A549 (cell line): ENCODE measurements at regions not wholly inside any gene's neighbourhood (a gene's known extent, or its start where the extent isn't known, plus 50 kb on each side); places are given as distances from the start of the nearest gene placed in this dataset.

Experiments
- ATAC-seq, 2 experiments: fragments of 200-7000 bp in 1 of 2; fragments of >200 bp in 1 of 2; cut with Nextera tagmentation in 1 of 2; cut with Tn5 transposase in 1 of 2; 3 replicates each; pipeline versions ENCODE4 v1.8.0 to v1.9.1; 2018 to 2020; ENCODE audit warnings: mild to moderate bottlenecking in 1 of 2, moderate library complexity in 1 of 2
- CTCF ChIA-PET: fragments of 300-600 bp; sonication (Branson Sonifier 250); formaldehyde crosslinking; extraction: SDS; loops from one replicate; lab custom pipeline; 2021; ENCODE audit warnings: antibody characterized with exemption, inconsistent platforms; lab: Yijun Ruan, JAX
- POLR2A ChIA-PET: fragments of 350-600 bp; formaldehyde crosslinking; extraction: SDS; loops from one replicate; lab custom pipeline; 2021; ENCODE audit warnings: antibody characterized with exemption, inconsistent platforms; lab: Yijun Ruan, JAX
- DNase-seq, 2 experiments: peaks; one replicate each; pipeline versions ENCODE4 v3.0.0 to v3.0.0-alpha.2; 2011 to 2016; ENCODE audit warnings: low read depth in 1 of 2, low spot score in 1 of 2
- FAIRE-seq: peaks from 2 replicates; lab custom pipeline; 2011; peaks lifted over from hg19 to GRCh38; lab: Jason Lieb, UNC
- H3K27ac ChIP-seq, 2 experiments: fragments of >200 bp; sonication (Bioruptor Twin); formaldehyde crosslinking; 3 replicates each; pipeline ENCODE4 v1.5.1; 2016 to 2017
- H3K4me1 ChIP-seq: fragments of >200 bp; sonication (Bioruptor Twin); formaldehyde crosslinking; 3 replicates; pipeline ENCODE4 v1.6.1; 2016
- H3K4me2 ChIP-seq: fragments of >200 bp; sonication (Bioruptor Twin); formaldehyde crosslinking; 3 replicates; pipeline ENCODE4 v1.6.1; 2016
- H3K4me3 ChIP-seq: fragments of >200 bp; sonication (Bioruptor Twin); formaldehyde crosslinking; 3 replicates; pipeline ENCODE4 v1.5.1; 2016
- H3K9me3 ChIP-seq: fragments of >200 bp; sonication (Bioruptor Twin); formaldehyde crosslinking; 3 replicates; pipeline ENCODE4 v1.6.1; 2016
- BHLHE40 ChIP-seq: IDR thresholded peaks from 2 replicates; pipeline ENCODE4 v1.6.1; 2012; ENCODE audit warnings: low read depth, low read length, inconsistent platforms
- CEBPB ChIP-seq, 2 experiments: fragments of >200 bp in 1 of 2; sonication (Bioruptor Twin) in 1 of 2; formaldehyde crosslinking in 1 of 2; IDR thresholded peaks; 2 replicates each; pipeline ENCODE4 v1.6.1; 2012 to 2016
- EHF ChIP-seq: fragments of 250-450 bp; sonication (Bioruptor Pico); IDR thresholded peaks from 2 replicates; pipeline ENCODE4 v1.5.0; 2020; ENCODE audit warnings: mild to moderate bottlenecking
- EHMT2 ChIP-seq: fragments of 200-600 bp; sonication (generic); IDR thresholded peaks from 2 replicates; pipeline ENCODE4 v1.6.1; 2016; ENCODE audit warnings: antibody characterized with exemption, low read depth, mild to moderate bottlenecking, moderate library complexity
- FOSL2 ChIP-seq, 2 experiments: fragments of 450-650 bp in 1 of 2; fragments of >200 bp in 1 of 2; sonication (Bioruptor Twin) in 1 of 2; formaldehyde crosslinking; IDR thresholded peaks; 2 replicates each; pipeline versions ENCODE4 v1.5.0 to v1.6.1; 2016 to 2020; ENCODE audit warnings: mild to moderate bottlenecking in 1 of 2, moderate library complexity in 1 of 2
- GATA3 ChIP-seq: IDR thresholded peaks from 2 replicates; pipeline ENCODE4 v1.6.1; 2012; ENCODE audit warnings: borderline replicate concordance
- HOXB5 ChIP-seq: fragments of 250-450 bp; sonication (Bioruptor Pico); IDR thresholded peaks from 2 replicates; pipeline ENCODE4 v1.5.0; 2020; ENCODE audit warnings: mild to moderate bottlenecking, moderate library complexity
- JUN ChIP-seq, 2 experiments: fragments of >200 bp; sonication (Bioruptor Twin); formaldehyde crosslinking; IDR thresholded peaks; 2 replicates in 1 of 2; 3 replicates in 1 of 2; pipeline ENCODE4 v1.6.1; 2016 to 2017
- JUNB ChIP-seq: fragments of >200 bp; sonication (Bioruptor Twin); formaldehyde crosslinking; IDR thresholded peaks from 2 replicates; pipeline ENCODE4 v1.6.1; 2016
- KDM1A ChIP-seq: fragments of 200-600 bp; sonication (generic); IDR thresholded peaks from 2 replicates; pipeline ENCODE4 v1.6.1; 2016; ENCODE audit warnings: low read depth, mild to moderate bottlenecking
- NPAS2 ChIP-seq: fragments of 250-450 bp; sonication (Bioruptor Pico); IDR thresholded peaks from 2 replicates; pipeline ENCODE4 v1.8.0; 2022; ENCODE audit warnings: mild to moderate bottlenecking, moderate library complexity, borderline replicate concordance
- PHF8 ChIP-seq: fragments of 200-600 bp; sonication (generic); IDR thresholded peaks from 2 replicates; pipeline ENCODE4 v1.6.1; 2016; ENCODE audit warnings: low read depth, mild to moderate bottlenecking, antibody characterized with exemption, moderate library complexity, borderline replicate concordance
- POLR2A ChIP-seq: IDR thresholded peaks from 2 replicates; pipeline ENCODE4 v1.6.1; 2012; ENCODE audit warnings: mild to moderate bottlenecking, low read length
- RAD21 ChIP-seq, 2 experiments: fragments of >200 bp in 1 of 2; sonication (Bioruptor Twin) in 1 of 2; formaldehyde crosslinking in 1 of 2; IDR thresholded peaks in 1 of 2; conservative IDR thresholded peaks in 1 of 2; 2 replicates in 1 of 2; 3 replicates in 1 of 2; pipeline ENCODE4 v1.6.1; 2012 to 2018; ENCODE audit warnings: inconsistent platforms in 1 of 2
- RCOR1 ChIP-seq: fragments of 150-350 bp; IDR thresholded peaks from 2 replicates; pipeline ENCODE4 v1.6.1; 2014; ENCODE audit warnings: antibody characterized with exemption, low read length, low read depth
- REST ChIP-seq: fragments of 200-600 bp; sonication (generic); IDR thresholded peaks from 2 replicates; pipeline ENCODE4 v1.6.1; 2016; ENCODE audit warnings: antibody characterized with exemption, mild to moderate bottlenecking, moderate library complexity
- RNF2 ChIP-seq: fragments of 200-600 bp; sonication (generic); IDR thresholded peaks from 2 replicates; pipeline ENCODE4 v1.6.1; 2016; ENCODE audit warnings: low read depth, mild to moderate bottlenecking, antibody characterized with exemption, moderate library complexity, borderline replicate concordance
- SMC3 ChIP-seq: fragments of >200 bp; sonication (Bioruptor Twin); formaldehyde crosslinking; IDR thresholded peaks from 3 replicates; pipeline ENCODE4 v1.6.1; 2018; ENCODE audit warnings: inconsistent platforms
- ZC3H11A ChIP-seq: fragments of 450-650 bp; IDR thresholded peaks from 2 replicates; pipeline ENCODE4 v1.6.1; 2014; ENCODE audit warnings: antibody characterized with exemption, mild to moderate bottlenecking
- ZFP36 ChIP-seq: fragments of 450-650 bp; IDR thresholded peaks from 2 replicates; pipeline ENCODE4 v1.6.1; 2014; ENCODE audit warnings: borderline replicate concordance; ENCODE audit not compliant: partially characterized antibody
- ZSCAN20 ChIP-seq: fragments of 250-450 bp; sonication (Bioruptor Pico); IDR thresholded peaks from 2 replicates; pipeline ENCODE4 v1.8.0; 2022; ENCODE audit warnings: mild to moderate bottlenecking, moderate library complexity
- WGBS: methylation state at CpG from one replicate; pipeline ENCODE4 v1.1.6; 2017; ENCODE audit errors: missing lambda C conversion rate; 5-methylcytosine and 5-hydroxymethylcytosine counted together
- TF ChIP-seq, protein P1 (sequence below): fragments of 250-450 bp; sonication (Bioruptor Pico); IDR thresholded peaks from 2 replicates; pipeline ENCODE4 v1.5.0; 2020; ENCODE audit warnings: low read depth, mild to moderate bottlenecking, moderate library complexity
- TF ChIP-seq, protein P2 (sequence below): fragments of 250-450 bp; sonication (Bioruptor Pico); IDR thresholded peaks from 2 replicates; pipeline ENCODE4 v1.5.0; 2021; ENCODE audit warnings: mild to moderate bottlenecking, moderate library complexity, borderline replicate concordance

GRCh38 chr13:74004109-74004508 is 130.1 kb downstream of the KLF12 start:
- Histone ChIP-seq H3K4me2 (no peak overlapping the region), H3K4me1 (no peaks in the 10 kb centered on the region), H3K27ac (no peak overlapping the region), H3K4me3 (no peak overlapping the region), H3K9me3 (no peaks in the 10 kb centered on the region)
- DNase-seq (no peak), ATAC-seq (no peak), FAIRE-seq (no peak)
- TF ChIP-seq HOXB5 (CRISPR knock-in tag) (no peak), NPAS2 (CRISPR knock-in tag) (no peak), KDM1A (no peak), CEBPB (IDR thresholded peaks at IDR 0.05) (no peak), RNF2 (no peak), JUNB (no peak), BHLHE40 (no peak), FOSL2 (IDR thresholded peaks at IDR 0.05) (no peak), FOSL2 (CRISPR knock-in tag; IDR thresholded peaks at IDR 0.05) (no peak), ZC3H11A (no peak), RAD21 (conservative IDR thresholded peaks at IDR 0.05 in 1 of 2, IDR thresholded peaks at IDR 0.05 in 1 of 2) (no peak), ZSCAN20 (CRISPR knock-in tag) (no peak), EHF (CRISPR knock-in tag) (no peak), SMC3 (no peak), POLR2A (no peak), GATA3 (no peak)
- TF ChIP-seq, protein P1, sequence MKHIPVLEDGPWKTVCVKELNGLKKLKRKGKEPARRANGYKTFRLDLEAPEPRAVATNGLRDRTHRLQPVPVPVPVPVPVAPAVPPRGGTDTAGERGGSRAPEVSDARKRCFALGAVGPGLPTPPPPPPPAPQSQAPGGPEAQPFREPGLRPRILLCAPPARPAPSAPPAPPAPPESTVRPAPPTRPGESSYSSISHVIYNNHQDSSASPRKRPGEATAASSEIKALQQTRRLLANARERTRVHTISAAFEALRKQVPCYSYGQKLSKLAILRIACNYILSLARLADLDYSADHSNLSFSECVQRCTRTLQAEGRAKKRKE (CRISPR knock-in tag): no peak
- 82% methylated on average over 2 of the region's 2 CpGs for WGBS
- ChIA-PET POLR2A (no interaction called here), CTCF (no interaction called here)

DNA sequence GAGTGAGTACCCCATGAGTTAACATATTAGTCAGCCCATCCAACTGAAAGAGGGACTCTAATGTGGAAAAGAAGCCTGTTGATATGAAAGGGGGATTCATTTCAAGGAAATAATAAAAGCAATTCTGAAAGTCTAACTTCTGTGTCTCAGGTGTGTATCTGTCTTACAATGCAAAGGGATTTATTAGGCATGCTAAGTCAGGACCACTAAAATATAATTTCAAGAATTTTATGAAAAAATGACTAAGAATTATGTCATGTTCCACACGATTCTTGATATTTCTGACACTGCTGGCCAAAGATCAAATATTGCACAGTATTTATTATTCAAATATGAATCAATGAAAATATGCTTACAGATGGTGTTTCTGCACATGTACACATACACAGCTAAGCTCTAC is 130.8 kb downstream of the KLF12 start:
- Histone ChIP-seq H3K9me3 (no peaks in the 10 kb centered on the region), H3K27ac (no peak overlapping the region), H3K4me3 (no peak overlapping the region), H3K4me1 (no peaks in the 10 kb centered on the region), H3K4me2 (no peak overlapping the region)
- DNase-seq (no peak), ATAC-seq (no peak)
- WGBS: 13% methylated on average over 1 of the region's 1 CpG
- CTCF ChIA-PET: no interaction called here
- POLR2A ChIA-PET: no interaction called here
- TF ChIP-seq EHMT2: no peak
- no peak for TF ChIP-seq REST
- TF ChIP-seq, all 56 proteins: peak for 0
- no peak for FAIRE-seq

- ChIA-PET CTCF (no interaction called here), POLR2A (no interaction called here)
- WGBS: 87% methylated on average over 1 of the region's 1 CpG
- no peak overlapping the region for H3K4me2 ChIP-seq
- no peak overlapping the region for H3K27ac ChIP-seq
- H3K4me3 ChIP-seq: no peak overlapping the region
- no peaks in the 10 kb centered on the region for H3K4me1 ChIP-seq
- DNase-seq: no peak
- FAIRE-seq: no peak
- no peak for TF ChIP-seq RNF2
- TF ChIP-seq JUN (IDR thresholded peaks at IDR 0.05): no peak
- TF ChIP-seq RCOR1: no peak
- no peak for TF ChIP-seq ZFP36
- TF ChIP-seq, protein P2, sequence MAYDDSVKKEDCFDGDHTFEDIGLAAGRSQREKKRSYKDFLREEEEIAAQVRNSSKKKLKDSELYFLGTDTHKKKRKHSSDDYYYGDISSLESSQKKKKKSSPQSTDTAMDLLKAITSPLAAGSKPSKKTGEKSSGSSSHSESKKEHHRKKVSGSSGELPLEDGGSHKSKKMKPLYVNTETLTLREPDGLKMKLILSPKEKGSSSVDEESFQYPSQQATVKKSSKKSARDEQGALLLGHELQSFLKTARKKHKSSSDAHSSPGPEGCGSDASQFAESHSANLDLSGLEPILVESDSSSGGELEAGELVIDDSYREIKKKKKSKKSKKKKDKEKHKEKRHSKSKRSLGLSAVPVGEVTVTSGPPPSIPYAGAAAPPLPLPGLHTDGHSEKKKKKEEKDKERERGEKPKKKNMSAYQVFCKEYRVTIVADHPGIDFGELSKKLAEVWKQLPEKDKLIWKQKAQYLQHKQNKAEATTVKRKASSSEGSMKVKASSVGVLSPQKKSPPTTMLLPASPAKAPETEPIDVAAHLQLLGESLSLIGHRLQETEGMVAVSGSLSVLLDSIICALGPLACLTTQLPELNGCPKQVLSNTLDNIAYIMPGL: no peak
- no peak for TF ChIP-seq PHF8
- no peak for ATAC-seq
- no peaks in the 10 kb centered on the region for H3K9me3 ChIP-seq
These were observed 133.3 kb downstream of the KLF12 start for GRCh38 chr13:74000876-74001275.
